HG03520 (cell line): ENCODE measurements at regions not wholly inside any gene's neighbourhood (a gene's known extent, or its start where the extent isn't known, plus 50 kb on each side); places are given as distances from the start of the nearest gene placed in this dataset.
"Not testable (repeated sequence)": the region's sequence is repeated elsewhere in the genome, so short reads cannot be mapped to it uniquely, and the experiment has no call there.

Source experiments
- ATAC-seq: cut with Tn5 transposase; IDR thresholded peaks from one replicate; pipeline ENCODE4 v1.9.1; 2021; ENCODE audit warnings: mild to moderate bottlenecking, moderate library complexity; ENCODE audit not compliant: unreplicated experiment

DNA sequence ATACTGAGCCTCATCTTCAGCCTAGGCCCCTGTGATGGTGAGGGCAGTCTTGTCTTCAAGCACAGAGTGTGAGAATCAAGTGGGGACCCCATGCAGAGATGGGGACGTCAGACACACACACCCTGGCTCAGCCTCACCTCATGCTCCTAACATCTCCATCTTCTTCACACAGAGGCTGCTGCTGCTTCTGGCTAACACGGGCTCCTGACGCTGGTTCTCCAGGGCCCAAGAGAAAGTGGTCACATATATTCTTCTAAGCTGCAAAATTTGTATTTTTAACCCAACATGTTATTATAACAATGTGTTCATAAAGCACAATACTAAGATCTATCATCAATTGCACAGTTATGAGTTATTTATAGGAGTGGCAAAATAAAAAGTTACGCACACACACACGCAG lies 101.2 kb downstream of the VPREB1 start:
- no peak for ATAC-seq

DNA sequence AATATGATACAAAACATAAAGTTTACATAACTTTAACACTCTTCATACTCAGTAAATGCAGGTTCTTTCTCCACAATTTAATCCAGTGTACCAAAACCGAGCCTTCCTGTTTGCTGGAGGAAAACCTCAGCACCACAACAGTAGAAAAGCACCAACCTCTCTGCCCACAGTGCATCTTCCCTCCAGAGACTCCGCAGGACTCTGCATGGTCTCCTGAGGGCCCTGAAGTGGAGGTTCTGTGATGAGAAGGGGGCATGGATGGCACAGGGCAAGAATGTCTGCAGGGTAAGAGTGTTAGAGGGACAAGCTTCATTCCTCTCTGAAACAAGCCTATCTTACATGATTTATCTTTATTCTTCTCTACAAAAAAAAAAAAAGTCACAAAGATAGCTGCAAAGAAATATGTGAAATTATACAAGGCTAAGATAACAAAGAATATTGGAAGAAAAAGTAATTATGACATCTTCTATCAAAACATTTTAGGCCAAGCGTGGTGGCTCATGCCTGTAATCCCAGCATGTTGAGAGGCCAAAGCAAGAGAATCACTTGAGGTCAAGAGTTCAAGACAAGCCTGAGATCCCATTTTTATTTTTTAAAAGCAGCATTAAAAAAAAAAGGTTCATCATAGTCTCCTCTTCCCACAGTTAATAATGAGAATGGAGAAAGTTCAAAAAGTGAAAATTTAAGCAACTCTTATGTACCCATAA lies 102.0 kb downstream of the VPREB1 start:
- ATAC-seq, result no peak

DNA sequence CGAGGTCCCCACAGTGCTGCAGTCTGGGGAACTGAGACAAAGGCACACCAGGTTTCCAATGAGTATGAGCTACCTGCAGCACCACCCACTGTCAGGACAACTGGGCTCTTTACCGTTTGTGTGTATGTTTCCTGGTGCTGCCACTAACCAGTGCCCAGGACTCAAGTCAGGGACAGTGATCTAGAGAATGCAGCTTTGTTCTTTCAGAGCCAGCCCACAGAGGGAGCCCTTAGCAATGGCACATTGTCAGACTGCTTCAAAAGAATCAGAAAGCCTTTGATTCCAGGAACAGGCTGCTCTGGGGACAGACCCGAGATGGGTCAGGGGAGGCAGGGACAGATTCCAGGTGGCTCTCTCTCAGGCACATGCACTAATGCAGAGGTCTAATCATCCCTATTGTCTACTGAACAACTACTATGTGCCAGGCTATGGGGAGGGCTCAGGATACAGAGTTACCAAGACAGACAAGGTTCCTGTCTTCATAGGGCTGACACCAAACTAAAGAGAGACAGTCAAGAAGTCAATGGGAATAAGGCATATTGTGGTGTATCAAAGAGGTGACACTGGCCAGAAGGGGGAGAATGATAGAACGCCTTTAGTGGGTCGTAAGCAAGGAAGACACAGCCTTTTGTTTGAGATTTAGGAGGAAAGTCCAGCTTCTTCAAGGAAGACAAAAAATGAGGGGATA lies 103.7 kb downstream of the VPREB1 start:
- no peak for ATAC-seq

DNA sequence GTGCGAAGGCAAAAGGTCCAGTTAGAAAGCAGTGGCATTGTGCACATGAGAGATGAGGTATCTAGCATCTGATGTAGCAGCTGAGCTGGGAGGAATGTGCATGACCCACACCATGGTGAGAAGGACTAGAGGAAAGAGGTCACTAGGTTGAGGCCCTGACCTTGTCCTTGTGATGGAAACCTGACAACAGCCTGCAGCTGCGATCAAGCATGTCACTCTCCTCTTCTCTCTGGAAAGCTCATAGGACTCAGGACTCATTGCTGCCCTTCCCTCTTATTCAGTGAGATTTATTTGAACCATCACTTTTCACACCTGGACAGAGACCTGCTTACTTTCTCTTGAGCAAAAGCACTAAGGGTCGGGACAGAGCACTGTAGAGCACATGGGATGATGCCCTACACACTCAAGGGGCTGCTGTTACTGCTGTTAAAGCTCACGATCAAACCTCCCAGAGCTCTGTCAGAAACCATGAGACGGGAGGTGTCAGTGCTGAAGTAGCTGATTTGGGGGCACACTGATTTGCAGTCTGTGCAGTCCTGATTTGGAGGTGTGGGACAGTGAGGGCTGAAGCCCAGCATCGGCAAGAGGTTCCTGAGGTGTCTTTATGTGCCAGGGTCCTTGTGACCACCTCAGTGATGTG lies 104.3 kb downstream of the VPREB1 start:
- no peak for ATAC-seq

DNA sequence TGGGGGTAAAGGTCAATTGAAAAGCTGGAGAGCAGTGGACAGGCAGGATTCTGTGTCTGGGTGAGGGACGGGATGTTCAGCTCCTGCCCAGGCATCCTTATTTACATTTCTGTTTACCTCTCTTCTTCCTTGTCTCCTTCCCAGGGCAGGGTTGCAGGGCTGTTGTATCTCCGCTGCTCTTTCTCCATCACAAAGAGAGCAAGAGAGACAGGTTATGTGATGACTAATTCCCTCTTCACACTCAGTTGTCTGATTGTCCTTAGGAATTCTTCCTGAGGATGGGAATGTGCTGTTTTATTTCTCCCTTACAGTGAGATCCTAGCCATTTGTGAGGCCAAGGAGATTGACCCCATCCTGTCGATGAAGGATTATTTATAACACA lies 104.9 kb downstream of the VPREB1 start:
- no peak for ATAC-seq

DNA sequence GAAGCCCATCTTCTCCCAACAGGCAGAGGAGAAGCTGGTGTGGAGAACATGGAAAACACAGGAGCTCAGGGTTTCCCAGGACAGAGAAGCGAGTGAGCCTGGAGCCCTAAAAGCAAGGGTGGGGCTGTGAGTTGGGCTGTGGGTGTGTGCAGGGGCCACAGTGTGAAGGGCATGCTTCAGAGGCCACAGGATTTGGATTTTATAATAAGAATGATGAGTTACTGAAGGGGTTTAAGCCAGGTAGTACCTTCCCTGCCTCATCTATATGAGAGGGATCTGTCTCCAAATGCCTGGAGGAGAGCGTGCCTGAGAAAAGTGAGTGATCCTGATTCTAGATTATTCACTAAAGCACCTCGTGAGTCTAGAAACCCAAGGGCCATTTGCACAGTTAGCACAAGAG lies 106.8 kb downstream of the VPREB1 start:
- ATAC-seq, result no peak

DNA sequence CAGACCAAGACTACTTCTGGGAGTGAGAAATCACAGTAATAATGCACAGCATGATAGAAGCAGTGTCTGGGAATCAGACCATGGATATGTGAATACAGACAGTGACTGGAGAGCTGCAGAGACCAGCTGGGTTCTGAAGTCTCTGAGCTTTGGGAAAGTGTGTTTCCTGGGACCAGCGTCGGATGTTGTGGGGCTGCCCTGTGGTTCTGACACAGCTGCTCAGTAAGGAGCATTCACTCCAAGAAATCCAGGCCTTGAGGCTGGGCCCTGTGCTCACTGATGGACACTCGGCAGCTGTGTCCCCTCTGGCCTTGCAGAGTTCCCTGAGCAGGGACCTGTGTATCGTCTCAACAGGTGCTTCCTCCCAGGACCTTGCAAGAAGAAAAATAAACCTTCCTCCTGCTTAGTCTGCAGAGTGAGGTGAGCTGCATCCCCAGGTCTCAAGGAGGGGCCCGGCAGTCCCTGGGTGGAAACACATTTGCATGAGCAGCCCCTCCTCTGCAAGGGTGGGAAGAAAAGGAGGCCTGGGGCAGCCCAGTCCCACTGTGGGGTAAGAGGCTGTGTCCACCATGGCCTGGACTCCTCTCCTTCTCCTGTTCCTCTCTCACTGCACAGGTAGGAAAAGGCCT lies 107.9 kb downstream of the VPREB1 start:
- no peak for ATAC-seq

DNA sequence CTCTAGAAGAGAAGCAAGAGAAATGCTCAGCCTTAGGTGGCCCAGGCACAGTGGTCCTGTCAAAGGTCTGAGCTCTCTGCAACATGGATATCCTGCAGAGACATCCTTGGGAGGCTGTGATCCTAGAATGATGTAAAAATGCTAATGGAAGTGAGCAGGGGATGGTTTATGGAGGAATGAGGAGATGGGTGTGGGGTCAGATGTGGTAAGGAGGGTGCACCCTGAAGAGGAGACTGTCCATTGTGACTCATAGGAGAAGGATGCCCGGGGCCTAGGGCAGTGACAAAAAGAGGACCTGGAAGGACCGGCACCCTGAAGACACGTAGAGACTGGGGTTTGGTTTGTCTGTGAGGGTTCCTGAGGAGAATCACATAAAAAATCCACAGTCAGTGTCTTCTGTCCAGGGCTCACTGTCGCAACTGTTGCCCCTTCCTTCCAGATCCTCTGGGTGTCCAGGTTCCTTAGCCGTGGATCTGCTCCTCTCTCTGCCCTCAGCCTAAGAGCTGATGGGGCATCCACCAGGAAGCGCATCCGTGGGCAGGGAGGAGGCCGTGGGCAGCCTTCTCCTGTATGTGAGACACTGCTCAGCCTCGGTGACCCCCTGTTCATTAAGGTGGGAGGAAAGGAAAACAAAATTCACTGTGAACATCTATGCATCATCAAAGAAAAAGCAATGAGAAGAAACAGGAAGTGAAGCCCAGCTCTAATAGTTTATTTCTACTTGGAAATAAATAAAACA lies 110.7 kb downstream of the VPREB1 start:
- ATAC-seq, result no peak

DNA sequence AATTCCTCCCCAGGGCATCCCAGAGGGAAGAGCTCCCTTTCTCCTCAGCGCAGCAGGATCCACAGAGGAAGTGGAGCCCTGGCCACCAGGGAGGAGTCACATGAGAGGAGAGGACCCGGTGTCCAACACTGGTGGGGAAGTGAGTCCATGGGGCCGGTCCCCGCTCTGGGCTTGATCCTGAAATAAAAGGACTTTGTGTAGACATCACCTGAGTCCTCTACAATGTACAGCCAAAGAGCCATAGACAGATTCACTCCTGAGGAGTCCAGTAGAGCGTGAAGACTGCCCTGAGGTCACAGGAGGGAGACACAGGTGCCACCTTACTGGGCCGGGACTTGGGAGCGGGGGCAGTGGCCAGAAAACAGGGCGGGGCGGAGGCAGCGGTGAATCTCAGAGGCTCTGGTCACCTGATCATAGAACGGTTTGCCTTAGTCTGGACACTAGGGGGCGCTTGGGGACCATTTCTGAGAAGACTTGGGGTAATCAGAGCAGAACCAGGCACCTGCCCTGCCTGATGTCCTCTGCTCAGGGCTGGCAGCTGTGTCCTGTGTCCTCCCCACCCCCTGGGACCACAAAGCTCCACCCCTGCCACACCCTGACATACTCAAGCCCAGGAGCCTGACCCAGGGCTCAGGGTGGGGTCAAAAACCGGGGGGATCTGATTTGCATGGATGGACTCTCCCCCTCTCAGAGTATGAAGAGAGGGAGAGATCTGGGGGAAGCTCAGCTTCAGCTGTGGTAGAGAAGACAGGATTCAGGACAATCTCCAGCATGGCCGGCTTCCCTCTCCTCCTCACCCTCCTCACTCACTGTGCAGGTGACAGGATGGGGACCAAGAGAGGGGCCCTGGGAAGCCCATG lies 112.7 kb downstream of the VPREB1 start:
- no peak for ATAC-seq

DNA sequence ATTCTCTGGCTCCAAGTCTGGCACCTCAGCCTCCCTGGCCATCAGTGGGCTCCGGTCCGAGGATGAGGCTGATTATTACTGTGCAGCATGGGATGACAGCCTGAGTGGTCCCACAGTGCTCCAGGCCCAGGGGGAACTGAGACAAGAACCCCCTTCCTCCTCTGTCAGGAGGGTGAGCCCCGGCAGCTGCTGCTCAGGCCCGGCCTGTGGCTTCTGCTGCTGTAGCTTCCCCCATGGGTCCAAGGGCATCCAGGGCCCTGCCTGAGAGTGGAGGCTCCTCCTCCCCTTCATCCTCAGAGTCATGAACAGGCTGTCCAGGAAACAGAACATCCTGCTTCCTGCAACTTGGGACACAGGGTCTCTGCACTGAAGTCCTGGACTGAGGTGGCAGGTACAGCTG lies 113.6 kb downstream of the VPREB1 start:
- ATAC-seq, result no peak

DNA sequence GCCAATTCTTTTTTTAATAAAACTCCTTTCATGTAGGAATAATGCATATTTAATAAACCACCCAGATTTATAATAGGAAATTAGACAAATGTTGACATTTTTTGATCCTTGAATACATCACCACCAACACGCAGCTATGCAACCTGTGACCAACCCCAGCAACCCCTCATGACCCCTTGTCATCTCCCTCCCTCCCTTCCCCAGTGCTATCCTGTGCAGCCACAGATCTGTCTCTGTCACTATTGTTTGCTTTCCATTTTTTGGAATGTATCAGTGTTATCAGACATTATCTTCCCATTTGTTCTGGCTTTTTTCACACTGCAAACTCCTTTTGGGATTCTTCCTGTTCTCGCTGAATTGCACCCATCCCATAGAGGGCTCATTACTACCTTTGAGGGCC lies 114.1 kb downstream of the VPREB1 start:
- no peak for ATAC-seq

DNA sequence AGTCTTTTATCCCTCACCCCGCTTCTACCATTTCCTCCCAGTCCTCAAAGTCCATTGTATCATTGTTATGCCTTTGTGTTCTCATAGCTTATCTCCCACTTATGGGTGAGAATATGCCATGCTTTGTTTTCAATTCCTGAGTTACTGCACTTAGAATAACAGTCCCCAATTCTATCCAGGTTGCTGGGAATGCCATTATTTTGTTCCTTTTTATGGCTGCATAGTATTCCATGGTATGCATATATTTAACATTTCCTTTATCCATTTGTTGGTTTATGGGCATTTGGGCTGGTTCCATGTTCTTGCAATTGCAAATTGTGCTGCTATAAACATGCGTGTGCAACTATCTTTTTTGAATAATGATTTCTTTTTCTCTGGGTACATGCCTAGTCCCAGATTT lies 114.9 kb downstream of the VPREB1 start:
- no peak for ATAC-seq

DNA sequence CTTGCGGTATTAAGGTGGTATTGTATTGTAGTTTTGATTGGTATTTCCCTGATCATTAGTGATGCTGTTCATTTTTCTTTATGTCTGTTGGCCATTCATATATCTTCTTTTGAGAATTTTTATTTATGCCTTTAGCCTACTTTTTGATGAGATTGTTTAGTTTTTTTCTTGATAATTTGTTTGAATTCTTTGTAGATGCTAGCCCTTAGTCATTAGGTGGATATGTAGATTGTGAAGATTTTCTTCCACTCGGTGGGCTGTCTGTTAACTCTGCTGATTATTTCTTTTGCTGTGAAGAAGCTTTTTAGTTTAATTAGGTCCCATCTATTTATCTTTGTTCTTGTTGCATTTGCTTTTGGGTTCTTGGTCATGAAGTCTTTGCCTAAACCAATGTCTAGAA lies 115.4 kb downstream of the VPREB1 start:
- ATAC-seq, result no peak

DNA sequence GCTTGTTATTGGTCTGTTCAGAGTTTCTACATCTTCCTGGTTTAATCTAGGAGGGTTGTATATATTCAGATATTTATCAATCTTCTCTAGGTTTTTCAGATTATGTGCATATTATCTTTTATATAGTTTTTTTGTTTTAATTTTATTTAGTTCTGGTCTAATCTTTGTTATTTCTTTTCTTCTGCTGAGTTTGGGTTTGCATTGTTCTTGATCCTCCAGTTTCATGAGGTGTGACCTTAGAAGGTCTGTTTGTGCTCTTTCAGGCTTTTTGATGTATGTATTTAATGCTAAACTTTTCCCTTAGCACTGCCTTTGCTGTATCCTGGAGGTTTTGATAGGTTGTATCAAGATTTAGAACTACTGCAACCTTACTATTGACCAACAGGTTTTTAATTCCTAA lies 117.7 kb downstream of the VPREB1 start:
- no peak for ATAC-seq

DNA sequence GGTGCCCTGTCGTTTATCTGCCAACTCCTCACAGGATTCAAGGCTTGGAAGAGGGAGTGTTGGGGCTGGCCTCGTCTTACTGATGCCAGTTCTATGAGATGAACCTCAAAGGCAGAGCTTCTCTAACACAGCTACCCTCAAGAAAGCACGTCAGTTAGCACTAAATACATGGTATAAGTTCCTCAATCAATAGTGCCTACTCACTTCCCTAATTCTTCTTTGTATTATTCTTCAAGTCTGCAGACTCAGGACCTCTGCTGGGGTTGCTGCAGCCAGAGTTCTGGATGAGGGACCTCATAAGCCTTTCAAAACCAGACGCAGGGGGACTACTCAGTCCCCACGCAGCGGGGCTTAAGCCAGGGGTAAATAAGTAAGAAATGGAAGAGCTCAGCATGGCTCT lies 118.3 kb downstream of the VPREB1 start:
- no peak for ATAC-seq

DNA sequence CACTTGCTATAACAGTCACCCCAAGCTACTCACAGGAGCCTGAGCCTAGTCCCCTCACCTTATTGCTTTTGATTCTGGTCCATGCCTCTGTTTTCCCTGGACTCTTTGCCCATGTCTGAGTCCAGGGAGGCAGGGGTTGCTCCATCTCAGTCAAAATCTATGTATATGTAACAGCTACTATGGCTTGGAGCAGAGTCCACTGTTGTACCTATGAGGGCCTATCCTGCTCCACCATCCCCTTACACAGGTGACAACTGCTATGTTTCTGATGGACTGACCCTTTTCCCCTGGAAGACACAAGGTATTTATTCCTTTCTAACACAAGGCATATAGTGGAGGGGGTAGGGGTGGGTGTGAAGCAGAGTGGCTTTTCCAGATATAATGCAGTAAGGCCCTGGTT lies 119.6 kb downstream of the VPREB1 start:
- no peak for ATAC-seq

DNA sequence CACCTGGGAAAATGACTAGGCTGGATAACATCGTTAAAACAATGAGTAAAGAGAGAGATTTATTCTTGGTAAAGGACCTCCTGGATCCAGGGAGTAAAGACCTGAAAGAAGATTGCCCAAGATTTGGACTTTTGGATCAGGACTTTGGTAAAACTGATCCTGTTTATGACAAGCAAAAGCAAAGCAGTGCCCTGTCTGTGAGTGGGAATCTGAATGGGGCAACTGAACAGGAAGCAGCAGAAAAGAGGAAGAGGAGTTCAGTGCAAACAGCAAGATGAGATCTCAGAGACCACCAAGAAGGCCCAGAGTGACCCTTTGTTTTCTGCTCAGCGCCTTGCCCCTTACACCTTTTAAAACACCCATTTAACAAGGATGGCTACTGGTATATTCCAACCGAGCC lies 122.0 kb downstream of the VPREB1 start:
- ATAC-seq, result no peak

DNA sequence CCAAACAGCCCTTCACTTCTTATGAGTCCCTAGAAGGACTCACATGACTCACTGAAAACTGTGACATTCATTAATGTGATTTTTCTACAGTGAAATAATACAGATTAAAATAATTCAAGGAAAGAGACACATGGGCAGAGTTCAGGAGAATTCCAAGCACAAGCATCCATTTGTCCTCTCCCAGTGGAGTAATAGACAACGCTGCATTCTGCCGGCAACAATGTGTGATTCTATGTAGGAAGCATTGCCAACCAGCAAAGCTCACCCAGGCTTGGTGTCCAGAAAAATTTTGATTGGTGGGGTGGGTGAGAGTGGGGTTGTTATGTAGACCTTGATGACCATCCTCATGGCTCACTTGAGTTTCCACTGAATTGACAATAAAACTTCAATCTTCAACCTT lies 123.9 kb downstream of the VPREB1 start:
- ATAC-seq, result no peak

DNA sequence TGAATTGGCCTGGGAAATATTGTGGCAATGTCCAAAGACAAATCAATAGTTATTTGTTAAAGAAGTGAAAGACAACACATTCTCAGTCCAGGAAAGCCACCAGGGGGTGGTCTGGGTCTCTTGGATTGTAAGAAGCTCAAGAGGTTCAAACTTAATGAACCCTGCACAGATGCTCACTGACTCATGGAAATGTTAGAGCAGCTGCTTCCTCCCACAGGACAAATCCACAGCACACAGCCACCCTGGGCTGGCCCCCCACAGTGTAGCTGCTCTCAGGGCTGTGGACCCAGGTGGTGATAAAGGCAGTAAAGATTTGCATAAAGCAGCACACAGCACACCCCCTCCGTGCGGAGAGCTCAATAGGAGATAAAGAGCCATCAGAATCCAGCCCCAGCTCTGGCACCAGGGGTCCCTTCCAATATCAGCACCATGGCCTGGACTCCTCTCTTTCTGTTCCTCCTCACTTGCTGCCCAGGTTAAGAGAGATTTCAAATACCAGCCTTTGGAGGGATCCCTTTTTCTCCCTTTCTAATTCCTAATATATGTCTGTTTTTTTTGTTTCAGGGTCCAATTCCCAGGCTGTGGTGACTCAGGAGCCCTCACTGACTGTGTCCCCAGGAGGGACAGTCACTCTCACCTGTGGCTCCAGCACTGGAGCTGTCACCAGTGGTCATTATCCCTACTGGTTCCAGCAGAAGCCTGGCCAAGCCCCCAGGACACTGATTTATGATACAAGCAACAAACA lies 124.8 kb downstream of the VPREB1 start:
- not testable (repeated sequence) for ATAC-seq

DNA sequence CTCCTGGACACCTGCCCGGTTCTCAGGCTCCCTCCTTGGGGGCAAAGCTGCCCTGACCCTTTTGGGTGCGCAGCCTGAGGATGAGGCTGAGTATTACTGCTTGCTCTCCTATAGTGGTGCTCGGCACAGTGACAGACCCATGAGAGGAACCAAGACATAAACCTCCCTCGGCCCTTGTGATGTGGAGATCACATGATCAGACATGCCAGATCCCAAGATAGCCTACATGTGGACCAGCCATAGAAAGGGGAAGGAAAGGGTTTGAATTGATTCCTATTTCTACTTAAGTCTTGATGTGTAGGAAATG lies 125.3 kb downstream of the VPREB1 start:
- no peak for ATAC-seq
